CD4-positive, alpha-beta T cell (primary cell): ENCODE measurements at regions not wholly inside any gene's neighbourhood (a gene's known extent, or its start where the extent isn't known, plus 50 kb on each side); places are given as distances from the start of the nearest gene placed in this dataset.

Experiments used
- ATAC-seq: fragments of 200-7000 bp; cut with Tn5 transposase; one replicate; pipeline ENCODE4 v1.10.0; 2022; ENCODE audit warnings: mild to moderate bottlenecking; ENCODE audit not compliant: poor library complexity
- CTCF ChIA-PET: fragments of 350-600 bp; sonication (Branson Sonifier 250); formaldehyde crosslinking; loops from one replicate; lab custom pipeline; 2021; ENCODE audit warnings: antibody characterized with exemption, inconsistent platforms; lab: Charles Lee
- POLR2A ChIA-PET: fragments of 350-600 bp; sonication (Branson Sonifier 250); formaldehyde crosslinking; loops from one replicate; lab custom pipeline; 2021; ENCODE audit warnings: antibody characterized with exemption, inconsistent platforms; lab: Charles Lee
- DNase-seq, 14 experiments: peaks; one replicate each; pipeline ENCODE4 v3.0.0-alpha.2; 2013 to 2020; ENCODE audit warnings: mixed read lengths in 2 of 14
- H3K27ac ChIP-seq, 2 donors: one replicate each; pipeline versions ENCODE4 v1.5.1 to v1.7.0; 2013; ENCODE audit warnings: low read length in 2 of 2, low read depth in 1 of 2, mild to moderate bottlenecking in 1 of 2
- H3K27me3 ChIP-seq, 2 experiments: 1 replicate in 1 of 2; 2 replicates in 1 of 2; pipeline versions ENCODE4 v1.6.1 to v1.7.0; 2013; ENCODE audit warnings: low read length in 2 of 2, control low read depth in 1 of 2, mild to moderate bottlenecking in 1 of 2, moderate library complexity in 1 of 2; ENCODE audit not compliant: insufficient read depth in 2 of 2, control insufficient read depth in 1 of 2
- H3K36me3 ChIP-seq: one replicate; pipeline ENCODE4 v1.6.1; 2013; ENCODE audit warnings: low read length, control low read depth; ENCODE audit not compliant: insufficient read depth
- H3K4me1 ChIP-seq: one replicate; pipeline ENCODE4 v1.6.1; 2013; ENCODE audit warnings: low read length, control low read depth; ENCODE audit not compliant: insufficient read depth
- H3K4me3 ChIP-seq: one replicate; pipeline ENCODE4 v1.5.1; 2013; ENCODE audit warnings: mild to moderate bottlenecking, low read length, moderate library complexity
- H3K9me3 ChIP-seq, 2 experiments: 1 replicate in 1 of 2; 2 replicates in 1 of 2; pipeline versions ENCODE4 v1.6.1 to v1.7.0; 2013; ENCODE audit warnings: low read length in 2 of 2, mild to moderate bottlenecking in 2 of 2, control low read depth in 1 of 2, moderate library complexity in 1 of 2; ENCODE audit not compliant: control insufficient read depth in 1 of 2, insufficient read depth in 1 of 2
- H3K27ac Mint-ChIP-seq: one replicate; pipeline ENCODE4 v1.8.0; 2020; ENCODE audit warnings: mixed read lengths
- H3K27me3 Mint-ChIP-seq: one replicate; pipeline ENCODE4 v1.8.0; 2021; ENCODE audit warnings: mixed read lengths
- H3K36me3 Mint-ChIP-seq: one replicate; pipeline ENCODE4 v1.8.0; 2021; ENCODE audit warnings: low read depth, mixed read lengths
- H3K4me1 Mint-ChIP-seq: one replicate; pipeline ENCODE4 v1.8.0; 2021; ENCODE audit warnings: low read depth, mixed read lengths
- H3K4me3 Mint-ChIP-seq: one replicate; pipeline ENCODE4 v1.8.0; 2020; ENCODE audit warnings: mild to moderate bottlenecking, mixed read lengths
- H3K9me3 Mint-ChIP-seq: one replicate; pipeline ENCODE4 v1.8.0; 2020; ENCODE audit warnings: mixed read lengths
- intact Hi-C, 2 experiments: fragments of 100-400 bp; cut with DNase I in 1 of 2; cut with micrococcal nuclease in 1 of 2; formaldehyde crosslinking; loops; one replicate each; pipeline versions ENCODE4 v1.15.1 to v1.9.0; 2023 to 2025; cut with DNase I, micrococcal nuclease
- TF ChIP-seq, protein P1 (sequence below): fragments of 200-600 bp; IDR thresholded peaks from one replicate; pipeline ENCODE4 v1.8.0; 2022; ENCODE audit warnings: antibody characterized with exemption, mild to moderate bottlenecking

DNA sequence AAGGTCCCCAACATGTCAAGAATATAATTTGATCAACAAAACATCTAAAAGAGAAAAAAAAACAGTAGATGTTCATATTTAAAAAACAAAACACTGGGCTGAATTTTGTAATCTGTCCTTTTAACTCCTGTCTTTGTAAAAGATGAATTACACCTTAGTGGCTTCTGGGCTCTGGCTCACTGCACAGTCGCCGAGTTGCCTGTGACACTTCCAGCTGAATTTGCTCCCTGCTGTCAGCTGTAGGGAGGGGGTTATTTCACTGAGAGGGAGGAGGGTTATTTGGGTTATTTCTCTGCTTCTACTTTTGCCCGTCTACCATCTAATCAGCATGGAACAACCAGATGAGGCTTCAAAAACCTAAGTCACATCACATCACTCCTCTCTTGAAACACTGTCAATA is 193.0 kb upstream of the ZC3H12A start:
- Histone ChIP-seq H3K27ac (no peak overlapping the region), H3K27me3 (peaks cover 4 to 16% of the 10 kb centered on the region in 2 experiments), H3K9me3 (peaks cover 0 to 8% of the 10 kb centered on the region in 2 experiments), H3K4me1 (no peaks in the 10 kb centered on the region), H3K4me3 (no peak overlapping the region), H3K36me3 (no peaks in the 10 kb centered on the region)
- ChIA-PET POLR2A (no interaction called here), CTCF (interaction anchor here (0.6 kb wide), 1 partner anchor 35 kb away, joined by 4 read pairs; no protein-coding TSS in a partner anchor)
- intact Hi-C loops, result no loop called here
- TF ChIP-seq, protein P1, sequence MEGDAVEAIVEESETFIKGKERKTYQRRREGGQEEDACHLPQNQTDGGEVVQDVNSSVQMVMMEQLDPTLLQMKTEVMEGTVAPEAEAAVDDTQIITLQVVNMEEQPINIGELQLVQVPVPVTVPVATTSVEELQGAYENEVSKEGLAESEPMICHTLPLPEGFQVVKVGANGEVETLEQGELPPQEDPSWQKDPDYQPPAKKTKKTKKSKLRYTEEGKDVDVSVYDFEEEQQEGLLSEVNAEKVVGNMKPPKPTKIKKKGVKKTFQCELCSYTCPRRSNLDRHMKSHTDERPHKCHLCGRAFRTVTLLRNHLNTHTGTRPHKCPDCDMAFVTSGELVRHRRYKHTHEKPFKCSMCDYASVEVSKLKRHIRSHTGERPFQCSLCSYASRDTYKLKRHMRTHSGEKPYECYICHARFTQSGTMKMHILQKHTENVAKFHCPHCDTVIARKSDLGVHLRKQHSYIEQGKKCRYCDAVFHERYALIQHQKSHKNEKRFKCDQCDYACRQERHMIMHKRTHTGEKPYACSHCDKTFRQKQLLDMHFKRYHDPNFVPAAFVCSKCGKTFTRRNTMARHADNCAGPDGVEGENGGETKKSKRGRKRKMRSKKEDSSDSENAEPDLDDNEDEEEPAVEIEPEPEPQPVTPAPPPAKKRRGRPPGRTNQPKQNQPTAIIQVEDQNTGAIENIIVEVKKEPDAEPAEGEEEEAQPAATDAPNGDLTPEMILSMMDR, result no peak
- Mint-ChIP-seq H3K27ac (no peak overlapping the region), H3K4me3 (no peak overlapping the region), H3K9me3 (peaks cover 12% of the 10 kb centered on the region), H3K36me3 (no peaks in the 10 kb centered on the region), H3K27me3 (peaks cover 48% of the 10 kb centered on the region), H3K4me1 (no peaks in the 10 kb centered on the region)
- ATAC-seq, result no peak
- no peak for DNase-seq

DNA sequence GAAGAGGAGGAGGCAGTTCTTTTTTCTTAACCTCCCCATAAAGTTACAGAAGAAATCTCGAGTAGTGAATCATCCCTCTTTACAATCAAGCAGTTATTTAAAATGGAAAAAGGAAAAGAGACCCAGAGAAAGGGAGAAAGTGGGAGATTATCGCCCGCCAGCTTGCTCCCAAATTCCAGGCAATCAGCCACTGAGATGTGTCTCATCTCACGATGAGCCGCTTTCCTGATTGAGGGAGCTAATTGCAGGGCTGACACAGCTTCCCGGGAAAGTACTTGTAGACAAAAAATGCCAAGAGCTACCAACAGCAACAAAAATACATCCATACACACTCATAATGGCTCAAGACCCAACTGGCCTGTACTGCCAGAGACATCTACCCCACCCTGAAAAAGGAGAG is 191.6 kb upstream of the ZC3H12A start:
- Mint-ChIP-seq H3K9me3 (peaks cover 12% of the 10 kb centered on the region), H3K36me3 (no peaks in the 10 kb centered on the region), H3K4me3 (no peak overlapping the region), H3K4me1 (no peaks in the 10 kb centered on the region), H3K27me3 (peaks cover 40% of the 10 kb centered on the region), H3K27ac (no peak overlapping the region)
- ATAC-seq, result no peak
- H3K9me3 ChIP-seq, result peaks cover 0 to 8% of the 10 kb centered on the region in 2 experiments
- TF ChIP-seq, protein P1, result no peak
- no peaks in the 10 kb centered on the region for H3K36me3 ChIP-seq
- intact Hi-C loops, result no loop called here
- no peak for DNase-seq
- peaks cover 4 to 16% of the 10 kb centered on the region in 2 experiments for H3K27me3 ChIP-seq
- ChIA-PET CTCF (no interaction called here), POLR2A (no interaction called here)
- no peaks in the 10 kb centered on the region for H3K4me1 ChIP-seq
- no peak overlapping the region for H3K4me3 ChIP-seq
- H3K27ac ChIP-seq, result no peak overlapping the region

DNA sequence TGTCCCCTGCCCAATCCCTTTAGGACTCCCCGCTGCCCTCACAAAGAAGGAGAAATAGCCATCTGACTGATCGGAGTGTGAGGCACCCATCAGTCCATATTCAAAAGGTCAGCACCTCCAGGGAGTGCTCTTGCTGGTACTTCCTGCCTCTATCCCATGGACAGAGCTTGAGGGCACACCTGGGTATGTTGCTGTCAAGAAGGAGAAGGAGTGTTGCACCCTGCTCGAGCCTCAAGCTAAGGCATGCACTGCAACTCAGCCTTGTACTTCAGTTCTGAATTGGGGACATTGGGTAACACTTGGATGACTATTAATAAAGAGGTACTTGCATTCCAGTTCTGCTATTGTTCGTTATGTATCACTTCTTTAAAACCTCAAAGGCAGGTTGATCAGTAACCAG is 190.3 kb upstream of the ZC3H12A start:
- Mint-ChIP-seq H3K4me1 (no peaks in the 10 kb centered on the region), H3K9me3 (peaks cover 10% of the 10 kb centered on the region), H3K27me3 (peaks cover 34% of the 10 kb centered on the region), H3K27ac (no peak overlapping the region), H3K36me3 (no peaks in the 10 kb centered on the region), H3K4me3 (no peak overlapping the region)
- ChIA-PET POLR2A (no interaction called here), CTCF (no interaction called here)
- Histone ChIP-seq H3K4me1 (no peaks in the 10 kb centered on the region), H3K36me3 (no peaks in the 10 kb centered on the region), H3K27ac (no peak overlapping the region), H3K4me3 (no peak overlapping the region), H3K9me3 (peaks cover 0 to 8% of the 10 kb centered on the region in 2 experiments), H3K27me3 (peaks cover 4 to 5% of the 10 kb centered on the region in 2 experiments)
- TF ChIP-seq, protein P1, result no peak
- intact Hi-C loops, result no loop called here
- no peak for ATAC-seq
- DNase-seq, result no peak
